ENCODE measurements at regions not wholly inside any gene's neighbourhood (a gene's known extent, or its start where the extent isn't known, plus 50 kb on each side); places are given as distances from the start of the nearest gene placed in this dataset.

DNA sequence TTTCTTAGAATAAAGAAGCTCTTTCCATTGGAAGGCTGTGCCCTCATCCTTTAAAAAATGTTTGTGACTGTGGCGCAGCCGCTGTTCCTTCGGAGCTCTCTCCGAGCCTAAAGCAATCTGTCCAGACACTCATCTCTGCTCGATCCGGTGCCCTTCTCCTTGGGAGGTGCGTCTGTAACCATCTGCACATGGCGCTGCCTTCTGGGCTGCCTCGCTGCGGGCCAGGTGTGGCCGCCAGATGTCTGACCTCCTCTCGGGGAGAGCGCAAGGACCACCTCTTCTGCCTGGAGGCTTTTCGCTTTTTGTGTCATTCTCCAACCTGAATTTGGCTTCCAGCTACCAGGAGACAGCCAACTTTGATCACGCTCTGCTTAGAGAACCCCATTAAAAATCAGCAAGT is 153.4 kb upstream of the PTCH1 start:
- no peak for DNase-seq (ENCODE audit: low spot score)

DNA sequence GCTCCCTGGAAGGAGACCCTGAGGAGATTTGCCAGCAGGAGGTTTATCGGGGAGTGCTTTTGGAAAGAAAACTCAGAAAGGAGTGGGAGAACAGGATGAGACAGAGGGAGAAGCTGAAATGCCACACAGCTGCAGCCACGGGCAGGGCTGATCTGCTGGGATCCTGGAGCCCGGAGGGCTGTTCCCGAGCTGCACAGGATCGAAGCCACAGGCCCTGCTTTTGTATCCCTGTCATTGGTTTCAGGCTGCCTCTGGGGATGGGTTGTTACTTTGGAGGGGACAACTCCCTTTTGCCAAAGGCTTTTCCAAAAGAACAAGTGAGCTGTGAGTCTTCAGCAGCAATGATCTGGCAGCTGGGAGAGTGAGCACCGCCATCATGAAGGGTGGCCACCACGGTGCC is 152.5 kb upstream of the PTCH1 start:
- DNase-seq (ENCODE audit: low spot score) = no peak

DNA sequence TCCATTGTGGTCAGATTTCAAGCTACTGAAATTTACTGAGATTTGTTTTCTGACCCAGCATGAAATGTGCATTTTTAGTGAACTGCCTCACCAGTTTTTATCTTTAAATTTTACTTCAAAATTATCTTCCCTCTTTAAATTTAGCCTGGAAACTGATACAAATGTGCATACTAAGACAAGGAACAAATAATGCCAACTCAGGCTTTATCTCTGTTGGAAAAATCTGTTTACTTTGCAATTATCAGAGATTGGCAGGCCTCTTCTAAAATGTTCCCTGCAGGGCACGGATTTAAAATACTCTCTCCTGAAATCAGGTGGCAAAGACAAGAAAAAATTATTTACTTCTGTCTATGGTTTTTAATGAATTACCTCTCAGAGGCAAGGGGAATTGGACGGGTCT is 151.0 kb upstream of the PTCH1 start:
- DNase-seq (ENCODE audit: low spot score) = no peak

DNA sequence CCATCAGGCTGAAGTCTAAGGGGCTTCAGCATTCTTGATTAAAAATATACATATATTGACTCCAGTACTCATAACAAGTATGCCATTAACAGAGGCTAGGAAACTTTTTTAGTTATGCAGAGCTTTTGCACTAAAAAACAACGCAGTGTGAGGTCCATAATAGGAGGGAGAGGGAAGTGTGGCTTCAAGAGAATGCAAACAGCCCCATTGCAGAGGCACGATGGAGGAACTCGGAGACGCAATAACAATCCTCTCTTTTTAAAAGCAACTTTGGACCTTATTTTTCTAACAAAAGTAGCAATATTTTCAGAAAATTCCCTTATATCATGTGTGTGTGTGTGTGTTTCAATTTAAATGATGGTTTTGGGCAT is 150.0 kb upstream of the PTCH1 start:
- no peak for DNase-seq (ENCODE audit: low spot score)

DNA sequence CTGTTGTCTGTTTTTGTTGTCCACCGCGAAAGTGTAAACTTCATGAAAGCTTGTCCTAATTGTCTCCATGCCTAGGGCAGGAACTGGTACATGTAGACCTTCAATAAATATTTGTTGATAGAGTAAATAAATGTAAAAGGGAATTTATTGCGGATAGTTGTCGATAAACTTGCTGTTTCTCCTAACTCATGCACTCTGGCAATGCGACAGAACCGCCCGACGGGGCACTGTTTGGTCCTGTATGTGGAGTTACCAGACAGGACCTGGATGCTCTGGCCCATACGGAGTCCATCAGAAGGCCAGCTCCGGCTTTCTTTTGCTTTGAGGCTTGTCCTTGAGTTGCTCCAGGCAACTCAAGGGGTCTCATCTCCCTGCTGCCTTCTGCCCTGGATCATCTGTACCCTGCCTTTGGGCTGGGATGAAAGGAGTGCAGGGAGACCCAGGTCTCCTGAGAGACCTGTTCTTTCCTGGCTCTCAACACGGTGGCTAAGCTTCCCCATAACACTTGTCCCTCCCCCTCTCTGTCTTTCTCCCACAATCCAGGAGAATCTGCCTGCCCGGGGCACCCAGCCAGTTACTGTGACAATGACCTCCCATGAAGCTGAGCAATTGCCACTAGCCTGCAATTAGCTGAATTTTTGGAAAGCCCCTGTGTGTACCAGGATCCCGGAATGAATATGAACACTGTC is 149.5 kb upstream of the PTCH1 start:
- no peak for DNase-seq (ENCODE audit: low spot score)

DNA sequence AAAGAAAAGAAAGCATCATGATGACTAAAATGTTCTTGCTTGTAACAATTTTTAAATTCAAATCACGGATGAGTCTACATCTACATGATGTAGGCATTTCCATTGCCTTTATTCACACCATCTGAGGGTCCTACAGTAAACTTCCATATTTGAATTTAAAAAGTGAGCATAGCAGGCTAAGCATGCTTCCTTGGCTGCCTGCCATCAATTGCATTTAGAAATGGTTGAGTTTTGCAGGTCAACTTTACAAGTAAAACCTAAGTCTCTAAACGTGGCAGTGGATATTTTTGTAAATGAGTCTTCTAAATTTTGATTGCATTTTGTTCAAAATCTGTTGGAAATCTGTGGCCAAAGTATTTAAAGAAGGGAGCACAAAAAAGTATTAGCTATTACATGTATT is 136.5 kb upstream of the PTCH1 start:
- no peak for DNase-seq (ENCODE audit: low spot score)

DNA sequence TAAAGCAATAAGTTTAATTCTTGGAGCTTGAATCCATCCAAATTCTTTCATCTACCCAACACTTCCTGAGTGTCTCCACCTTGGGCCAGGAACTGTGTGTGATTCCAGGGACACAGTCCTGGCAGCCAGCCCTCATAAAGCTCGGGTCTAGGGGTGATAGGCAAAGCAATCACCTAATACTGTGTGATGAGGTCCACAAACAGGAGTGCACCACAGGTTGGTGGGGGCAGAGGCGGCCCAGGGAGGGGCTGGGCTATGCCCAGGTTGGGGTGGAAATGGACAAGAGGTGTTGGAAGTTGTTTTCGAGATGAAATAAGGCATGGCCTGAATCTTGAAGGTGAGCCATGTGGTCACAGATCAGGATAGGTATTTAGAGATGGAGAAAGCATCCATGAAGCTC is 133.9 kb upstream of the PTCH1 start:
- DNase-seq (ENCODE audit: low spot score) = no peak

DNA sequence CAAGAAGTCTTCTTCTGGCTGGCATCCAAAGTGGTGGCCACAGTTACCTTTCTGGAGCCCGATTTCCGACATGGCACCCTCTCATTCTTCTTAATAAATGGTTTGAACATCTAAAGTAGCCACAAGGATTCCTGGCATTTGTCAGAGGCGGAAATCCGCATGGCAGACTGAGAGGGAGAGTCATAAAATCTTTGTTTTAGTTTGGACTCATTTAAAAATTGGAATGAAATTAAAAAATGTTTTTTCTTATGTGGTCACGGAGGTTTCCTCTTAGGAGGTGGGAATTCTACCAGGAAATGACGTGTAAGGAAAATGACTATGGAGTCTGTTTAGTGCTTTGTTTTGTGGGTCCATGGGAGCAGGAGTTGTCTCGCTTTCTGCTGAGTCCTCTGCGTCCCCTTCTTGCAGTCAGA is 133.0 kb upstream of the PTCH1 start:
- peak; percentile 7 for DNase-seq (ENCODE audit: low spot score)

DNA sequence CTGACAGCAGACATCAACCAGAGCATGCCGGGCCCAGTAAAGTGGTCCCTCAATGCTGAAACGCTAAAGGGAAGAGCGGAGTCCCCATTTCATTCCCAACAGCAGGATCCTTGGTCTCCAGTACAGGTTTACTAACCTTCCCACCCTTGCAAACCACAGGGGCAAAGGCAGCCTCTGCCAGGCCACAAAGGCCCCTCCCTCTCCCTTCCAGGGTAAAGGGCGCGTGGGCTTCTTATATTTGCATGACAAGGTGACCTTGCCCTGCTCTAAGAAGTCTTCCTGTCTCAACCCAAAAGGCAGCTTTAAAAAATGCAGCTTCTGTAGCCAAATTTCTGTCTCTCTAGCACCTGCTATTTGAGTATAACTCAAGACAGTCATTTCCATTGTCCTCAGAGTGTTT is 131.5 kb upstream of the PTCH1 start:
- DNase-seq (ENCODE audit: low spot score) = no peak

DNA sequence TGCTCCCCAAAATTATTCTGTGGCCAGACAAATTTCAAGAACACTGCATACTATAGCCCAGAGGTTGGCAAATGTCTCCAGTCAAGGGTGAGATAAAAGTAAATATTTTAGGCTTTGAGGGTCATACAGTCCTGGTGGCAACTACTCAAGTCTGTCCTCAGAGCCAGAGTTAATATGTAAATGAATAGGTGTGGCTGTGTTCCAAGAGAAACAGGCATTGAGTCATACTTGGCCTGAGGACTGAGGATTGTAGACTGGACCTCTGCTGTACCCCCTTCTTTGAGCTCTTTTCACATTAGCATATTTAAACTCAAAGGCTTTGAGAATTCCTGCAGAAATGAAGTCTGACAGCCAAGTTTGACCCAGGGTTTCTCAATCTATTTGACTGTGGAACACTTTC is 129.2 kb upstream of the PTCH1 start:
- DNase-seq (ENCODE audit: low spot score) = no peak

DNA sequence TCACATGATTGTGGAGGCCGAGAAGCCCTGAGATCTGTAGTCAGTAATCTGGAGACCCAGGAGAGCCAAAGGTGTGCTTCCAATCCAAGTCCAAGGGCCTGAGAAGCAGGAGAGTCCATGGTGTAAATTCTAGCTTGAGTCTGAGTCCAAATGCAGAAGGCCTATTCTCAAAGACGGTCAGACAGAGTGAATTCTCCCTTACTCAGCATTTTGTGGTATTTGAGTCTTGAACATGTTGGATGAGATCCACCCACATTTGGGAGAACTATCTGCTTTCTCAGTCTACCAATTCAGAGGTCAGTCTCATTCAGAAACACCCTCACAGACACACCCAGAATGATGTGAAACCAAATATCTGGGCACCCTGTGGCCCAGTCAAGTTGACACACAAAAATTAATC is 128.8 kb upstream of the PTCH1 start:
- no peak for DNase-seq (ENCODE audit: low spot score)

DNA sequence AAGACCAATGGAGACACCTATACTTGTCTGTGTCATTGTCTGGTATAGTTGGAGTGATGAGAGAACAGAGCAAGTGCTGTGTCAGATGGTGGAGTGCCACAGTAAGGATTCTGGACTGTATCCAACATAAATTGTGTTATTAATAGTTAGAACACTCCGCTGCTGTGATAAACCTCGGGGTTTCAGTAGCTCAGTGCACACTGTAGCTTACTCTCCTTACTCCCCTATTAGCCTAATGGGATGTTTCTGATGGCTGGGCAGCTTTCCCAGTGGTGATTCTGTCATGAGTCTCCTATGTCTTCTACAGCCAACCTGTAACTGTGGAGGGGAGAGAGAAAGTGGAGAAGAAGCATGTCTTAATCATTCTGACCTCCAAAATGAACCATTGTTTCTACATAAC is 127.6 kb upstream of the PTCH1 start:
- DNase-seq (ENCODE audit: low spot score) = no peak

DNA sequence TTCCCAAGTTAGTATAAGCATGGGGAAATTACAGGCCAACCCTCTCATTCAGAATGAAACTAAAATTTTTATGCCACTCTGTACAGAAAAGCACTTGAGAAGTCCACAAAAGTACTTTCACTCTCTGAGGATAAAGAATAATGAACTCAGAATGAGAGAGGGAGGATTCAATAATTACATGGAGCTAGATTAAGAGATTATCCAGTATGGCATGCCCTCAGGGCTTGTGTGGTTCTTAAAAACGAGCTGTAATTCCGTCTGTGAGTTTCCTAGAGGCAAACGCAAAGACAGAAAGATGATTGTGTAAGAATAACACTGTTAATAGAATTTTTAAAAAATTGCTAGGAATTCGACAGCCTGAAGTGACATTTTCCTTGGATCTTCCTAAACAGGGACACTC is 126.8 kb upstream of the PTCH1 start:
- no peak for DNase-seq (ENCODE audit: low spot score)

DNA sequence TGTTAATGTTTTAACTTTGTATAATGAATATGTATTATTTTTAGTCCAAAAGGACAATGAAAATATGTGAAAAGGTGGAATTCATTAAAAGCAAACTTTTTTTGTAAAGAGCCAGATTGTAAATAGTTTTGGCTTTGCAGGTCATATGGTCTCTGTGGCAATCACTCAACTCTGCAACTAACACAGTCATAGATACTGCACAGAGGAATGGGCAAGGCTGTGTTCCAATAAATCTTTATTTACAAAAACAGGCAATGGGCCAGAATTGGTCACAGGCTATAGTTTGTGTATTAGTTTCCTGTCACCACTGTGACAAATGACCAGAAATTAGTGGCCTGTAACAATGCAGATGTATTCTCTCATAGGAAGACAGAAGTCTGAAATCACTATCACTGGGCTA is 125.4 kb upstream of the PTCH1 start:
- DNase-seq (ENCODE audit: low spot score) = no peak

DNA sequence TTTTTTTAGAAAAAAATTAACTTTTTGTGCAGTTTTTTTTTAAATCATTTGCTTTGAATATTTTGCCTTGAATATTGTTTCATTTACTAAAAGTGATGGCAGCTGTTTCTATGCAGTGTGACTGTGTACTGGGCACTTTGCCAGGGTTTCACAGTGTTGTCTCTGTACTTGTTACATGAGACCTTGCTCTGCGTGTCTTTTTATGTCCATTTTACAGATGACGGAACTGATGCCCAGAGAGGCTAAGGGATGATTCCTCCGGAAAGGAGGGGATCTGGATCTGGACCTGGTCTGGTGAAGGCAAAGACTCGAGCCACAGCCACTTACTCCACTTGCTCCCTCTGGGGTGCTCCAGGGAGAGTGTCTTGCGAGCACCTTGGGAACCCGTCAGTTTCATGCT is 124.8 kb upstream of the PTCH1 start:
- no peak for DNase-seq (ENCODE audit: low spot score)

DNA sequence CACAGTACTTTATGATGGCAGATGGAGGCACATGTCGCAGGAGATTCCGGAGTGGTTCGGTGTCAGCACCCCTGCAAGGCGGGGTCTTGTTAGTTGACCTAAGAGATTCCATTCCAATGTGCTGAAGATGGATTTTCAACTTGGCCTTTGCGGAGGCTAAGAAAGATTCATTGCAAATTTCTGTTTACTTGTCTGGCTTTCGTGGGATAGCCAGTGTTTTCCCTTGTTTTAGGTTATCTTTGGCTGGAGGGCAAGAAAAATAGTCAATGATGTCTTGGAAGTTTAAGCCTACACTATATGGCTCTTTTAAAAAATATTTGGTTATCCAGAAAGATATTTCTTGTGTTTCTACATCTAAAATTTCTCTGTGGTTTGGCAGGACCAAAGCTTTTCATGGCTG is 123.6 kb upstream of the PTCH1 start:
- DNase-seq (ENCODE audit: low spot score) = no peak

DNA sequence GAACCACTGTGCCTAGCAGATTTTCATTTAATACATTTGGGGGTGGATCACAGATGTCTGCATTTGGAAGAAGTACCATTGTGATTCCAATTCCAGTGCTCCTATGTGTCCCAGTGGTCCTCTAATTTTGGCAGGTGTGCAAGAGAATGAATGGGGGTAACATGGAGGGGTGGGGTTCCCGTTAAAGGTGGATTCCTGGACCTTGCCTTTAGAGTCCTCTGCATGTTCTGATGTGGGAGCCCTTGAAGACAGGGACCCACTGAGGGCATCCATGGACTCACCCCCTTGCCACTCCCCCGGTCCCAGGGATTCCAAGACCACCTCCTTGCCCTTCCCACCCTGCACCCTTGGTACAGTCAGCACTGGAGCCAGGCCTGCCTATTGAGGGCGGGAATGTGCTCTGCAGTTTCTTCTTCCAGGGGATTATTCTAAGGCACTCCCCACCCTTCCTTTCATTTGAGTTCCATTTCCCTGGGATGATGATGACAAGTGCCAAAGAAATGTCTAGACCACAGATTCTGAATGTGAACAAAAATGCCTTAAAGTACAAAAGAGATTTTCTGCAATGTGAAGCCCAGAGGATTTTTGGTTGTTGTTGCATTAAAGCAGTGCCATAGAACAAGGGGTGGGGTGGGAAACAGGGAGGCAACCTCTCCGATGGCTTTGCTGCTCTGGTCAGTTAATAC is 119.4 kb upstream of the PTCH1 start:
- no peak for DNase-seq (ENCODE audit: low spot score)

DNA sequence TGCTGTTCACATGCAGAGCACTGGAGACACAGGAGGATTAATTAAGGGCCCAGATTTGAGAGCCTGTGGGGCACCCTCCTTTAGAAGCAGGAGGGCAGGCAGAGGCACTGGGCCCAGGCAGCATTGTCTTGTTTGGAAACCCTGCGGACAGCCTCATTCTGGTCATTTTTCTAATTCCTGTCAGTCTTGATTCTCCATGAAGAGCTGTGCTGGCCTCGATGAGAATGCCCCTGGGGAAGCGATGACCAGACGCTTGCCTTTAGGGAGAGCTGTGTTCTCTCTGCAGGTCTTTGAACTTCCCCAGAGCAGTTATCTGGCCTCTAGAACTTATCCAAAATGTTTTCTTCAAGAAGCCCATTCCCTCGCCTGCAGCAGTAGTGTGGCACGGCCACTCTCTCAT is 117.8 kb upstream of the PTCH1 start:
- DNase-seq (ENCODE audit: low spot score) = no peak

DNA sequence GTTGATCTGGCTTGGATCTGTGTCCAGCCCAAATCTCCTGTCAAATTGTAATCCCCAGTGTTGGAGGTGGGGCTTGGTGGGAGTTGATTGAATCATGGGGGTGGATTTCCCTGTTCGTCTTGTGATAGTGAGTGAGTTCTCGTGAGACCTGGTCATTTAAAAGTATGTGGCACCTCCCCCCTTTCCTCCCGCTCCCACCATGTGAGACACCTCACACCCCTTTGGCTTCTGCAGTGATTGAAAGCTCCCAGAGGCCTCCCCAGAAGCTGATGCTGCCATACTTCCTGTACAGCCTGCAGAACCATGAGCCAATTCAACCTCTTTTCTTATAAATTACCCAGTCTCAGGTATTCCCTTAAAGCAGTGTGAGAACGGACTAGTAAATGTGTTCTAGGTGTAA is 117.3 kb upstream of the PTCH1 start:
- no peak for DNase-seq (ENCODE audit: low spot score)

DNA sequence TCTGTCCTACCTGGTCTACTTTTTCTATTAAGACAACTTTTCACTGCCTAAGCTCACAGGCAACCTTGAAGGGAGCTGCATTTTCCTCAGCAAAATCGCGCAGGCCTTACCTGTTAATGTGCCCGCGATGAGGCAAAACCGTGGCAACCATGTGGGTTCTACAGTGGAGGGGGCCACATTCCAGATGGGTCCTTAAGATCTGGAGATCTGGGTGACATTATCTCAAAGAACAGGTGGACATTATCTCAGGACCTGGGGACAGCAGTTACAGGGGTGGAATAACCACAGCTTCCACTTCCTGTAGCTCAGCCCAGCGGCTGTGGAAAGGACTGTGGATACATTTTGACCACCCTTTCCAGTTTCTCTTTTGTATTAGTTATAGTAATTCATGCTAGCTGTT is 112.8 kb upstream of the PTCH1 start:
- no peak for DNase-seq (ENCODE audit: low spot score)

DNA sequence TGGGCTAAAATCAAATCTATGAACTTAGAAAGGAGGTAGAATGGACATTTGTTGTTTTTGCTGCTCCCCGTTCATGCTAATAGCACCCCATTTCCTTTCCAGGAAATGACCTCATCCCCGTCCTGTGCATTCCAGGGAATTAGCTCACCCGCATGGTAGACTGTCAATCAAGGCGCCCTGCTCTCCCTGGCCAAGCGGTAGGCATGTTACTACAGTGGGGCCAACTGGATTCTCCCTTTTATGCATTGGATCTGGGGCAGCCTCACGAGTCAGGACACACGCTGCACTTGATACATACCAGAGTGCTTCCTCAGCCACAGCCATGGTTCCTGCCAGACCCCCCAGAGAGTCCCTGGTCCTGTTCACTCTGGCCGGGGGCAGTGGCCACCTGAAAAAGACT is 111.0 kb upstream of the PTCH1 start:
- DNase-seq (ENCODE audit: low spot score) = peak; percentile 90

DNA sequence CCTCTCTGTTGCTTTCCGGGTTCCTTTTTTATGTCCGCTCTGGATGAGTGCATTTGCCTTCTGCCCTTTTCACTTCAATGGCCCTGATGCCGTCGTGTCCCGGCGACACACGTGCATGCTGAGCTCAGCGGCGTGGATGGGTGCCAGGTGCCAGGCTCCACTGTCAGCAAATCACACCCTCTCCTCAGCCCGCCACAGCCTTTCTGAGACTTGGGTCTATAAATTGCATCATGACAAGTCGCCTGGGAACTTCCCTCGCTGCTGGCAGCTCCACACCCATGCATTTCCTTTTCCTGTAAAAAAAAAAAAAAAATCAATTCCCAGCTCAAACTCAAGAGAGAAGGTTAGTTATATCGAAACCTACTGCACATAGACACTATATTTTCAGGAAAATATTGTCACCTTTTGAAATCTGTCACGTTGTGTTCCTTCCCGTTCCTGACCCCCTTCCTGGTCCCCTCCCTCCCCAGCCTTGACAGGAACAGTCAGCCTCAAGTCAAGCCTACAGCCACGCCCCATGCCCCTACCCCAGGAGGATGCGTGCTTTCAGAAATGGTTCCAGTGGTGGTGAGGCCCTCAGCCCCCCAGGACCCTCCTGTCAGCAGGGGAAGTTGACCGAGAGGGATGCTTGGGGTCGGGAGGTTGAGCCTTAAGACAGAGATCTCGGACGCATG is 110.3 kb upstream of the PTCH1 start:
- peak; percentile 89 for DNase-seq (ENCODE audit: low spot score)

DNA sequence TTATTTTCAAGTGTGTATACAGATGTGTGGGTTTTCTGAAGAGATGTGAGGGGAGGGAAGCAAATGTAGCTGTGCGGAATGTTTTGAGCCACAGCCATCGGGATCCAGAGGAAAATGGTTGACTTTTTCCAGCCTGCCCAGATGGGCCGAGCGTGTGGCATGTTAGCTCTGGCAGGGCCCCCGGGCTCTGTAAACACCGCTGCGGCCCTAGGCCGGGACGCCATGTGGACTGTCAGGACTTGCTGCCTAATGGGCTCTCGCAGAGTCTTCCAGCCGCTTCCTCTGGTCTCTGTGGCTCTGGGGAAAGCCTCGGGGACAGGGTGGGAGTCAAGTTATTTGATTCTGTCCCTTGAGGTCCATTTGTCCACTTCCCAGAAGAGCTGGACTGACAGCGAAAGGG is 109.6 kb upstream of the PTCH1 start:
- DNase-seq (ENCODE audit: low spot score) = no peak

DNA sequence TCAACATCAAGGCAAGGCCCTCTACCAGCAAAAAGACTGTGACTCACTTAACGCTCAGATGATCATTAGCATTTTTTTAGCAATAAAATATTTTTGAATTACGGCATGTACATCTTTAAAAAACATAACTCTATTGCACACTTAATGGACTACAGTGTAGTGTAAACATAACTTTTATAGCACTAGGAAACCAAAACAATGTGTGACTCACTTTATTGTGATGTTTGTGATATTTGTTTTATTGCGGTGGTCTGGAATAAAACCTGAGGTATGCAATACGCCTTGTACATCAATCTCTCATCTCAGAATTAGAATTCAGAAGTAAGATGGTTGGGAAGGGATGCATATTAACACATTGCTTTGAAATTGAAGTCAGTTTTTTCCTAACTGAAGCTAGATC is 106.9 kb upstream of the PTCH1 start:
- peak; percentile 51 for DNase-seq (ENCODE audit: low spot score)
